GM23338 (cell line): ENCODE measurements at regions not wholly inside any gene's neighbourhood (a gene's known extent, or its start where the extent isn't known, plus 50 kb on each side); places are given as distances from the start of the nearest gene placed in this dataset.

ENCODE experiments used
- ATAC-seq: fragments of 200-7000 bp; cut with Tn5 transposase; 3 replicates; pipeline ENCODE4 v1.9.1; 2020
- DNase-seq: peaks from one replicate; pipeline ENCODE4 v3.0.0-alpha.2; 2015; ENCODE audit warnings: low spot score
- H2AFZ ChIP-seq: fragments of 200-600 bp; sonication (generic); 2 replicates; pipeline ENCODE4 v1.8.0; 2016; ENCODE audit warnings: antibody characterized with exemption, mild to moderate bottlenecking, moderate library complexity
- H3F3A ChIP-seq: fragments of 200-600 bp; sonication (generic); replicated peaks from 2 replicates; pipeline ENCODE4 v1.8.0; 2017; ENCODE audit warnings: antibody characterized with exemption, mixed run types, low read depth
- H3K27ac ChIP-seq: fragments of 200-600 bp; sonication (generic); 2 replicates; pipeline ENCODE4 v1.6.1; 2016; ENCODE audit warnings: low read depth
- H3K27me3 ChIP-seq: fragments of 200-600 bp; sonication (generic); 2 replicates; pipeline ENCODE4 v1.8.0; 2016; ENCODE audit warnings: mild to moderate bottlenecking, mixed run types, moderate library complexity; ENCODE audit not compliant: insufficient read depth
- H3K36me3 ChIP-seq: fragments of 200-600 bp; sonication (generic); 2 replicates; pipeline ENCODE4 v1.8.0; 2016; ENCODE audit warnings: mild to moderate bottlenecking; ENCODE audit not compliant: insufficient read depth
- H3K4me1 ChIP-seq: fragments of 200-600 bp; sonication (generic); 2 replicates; pipeline ENCODE4 v1.8.0; 2016; ENCODE audit warnings: mild to moderate bottlenecking, moderate library complexity; ENCODE audit not compliant: insufficient read depth
- H3K4me2 ChIP-seq: fragments of 200-600 bp; sonication (generic); 2 replicates; pipeline ENCODE4 v1.7.1; 2017; ENCODE audit warnings: mixed run types
- H3K4me3 ChIP-seq: fragments of 200-600 bp; sonication (generic); 2 replicates; pipeline ENCODE4 v1.6.1; 2016; ENCODE audit warnings: mixed run types
- H3K79me2 ChIP-seq: fragments of 200-600 bp; sonication (generic); replicated peaks from 2 replicates; pipeline ENCODE4 v1.8.0; 2017; ENCODE audit warnings: mild to moderate bottlenecking; ENCODE audit not compliant: insufficient read depth
- H3K9me2 ChIP-seq: fragments of 200-600 bp; sonication (generic); 2 replicates; pipeline ENCODE4 v1.8.0; 2017; ENCODE audit not compliant: insufficient read depth
- H4K20me1 ChIP-seq: fragments of 200-600 bp; sonication (generic); replicated peaks from 2 replicates; pipeline ENCODE4 v1.8.0; 2017; ENCODE audit warnings: mild to moderate bottlenecking; ENCODE audit not compliant: insufficient read depth
- H3K27ac Mint-ChIP-seq: 2 replicates; pipeline ENCODE4 v1.8.0; 2020; ENCODE audit warnings: inconsistent platforms, mild to moderate bottlenecking, moderate library complexity, mixed read lengths
- H3K27me3 Mint-ChIP-seq: 3 replicates; pipeline ENCODE4 v1.8.0; 2022; ENCODE audit warnings: low read depth, mild to moderate bottlenecking, moderate library complexity, mixed read lengths, inconsistent platforms; ENCODE audit not compliant: insufficient read depth, poor library complexity
- H3K36me3 Mint-ChIP-seq: 3 replicates; pipeline ENCODE4 v1.8.0; 2021; ENCODE audit warnings: low read depth, mild to moderate bottlenecking, inconsistent platforms, moderate library complexity, mixed read lengths
- H3K4me1 Mint-ChIP-seq: 3 replicates; pipeline ENCODE4 v1.8.0; 2020; ENCODE audit warnings: mild to moderate bottlenecking, inconsistent platforms, mixed read lengths
- H3K4me3 Mint-ChIP-seq: 3 replicates; pipeline ENCODE4 v1.8.0; 2021; ENCODE audit warnings: moderate library complexity, mild to moderate bottlenecking, inconsistent platforms, mixed read lengths
- H3K9me3 Mint-ChIP-seq: 3 replicates; pipeline ENCODE4 v1.8.0; 2020; ENCODE audit warnings: moderate library complexity, mild to moderate bottlenecking, inconsistent platforms, mixed read lengths
- CREB1 ChIP-seq: fragments of 250-450 bp; sonication (Bioruptor Pico); IDR thresholded peaks from 2 replicates; pipeline ENCODE4 v1.5.0; 2020; ENCODE audit warnings: low read depth, mild to moderate bottlenecking, moderate library complexity
- EZH2 ChIP-seq: fragments of 200-600 bp; sonication (generic); IDR thresholded peaks from one replicate; pipeline ENCODE4 v1.8.0; 2017; ENCODE audit warnings: antibody characterized with exemption, mild to moderate bottlenecking, low read depth; ENCODE audit not compliant: unreplicated experiment
- EZH2phosphoT487 ChIP-seq: fragments of 200-600 bp; sonication (generic); IDR thresholded peaks from one replicate; pipeline ENCODE4 v1.8.1; 2018; ENCODE audit warnings: antibody characterized with exemption; ENCODE audit not compliant: unreplicated experiment
- JUNB ChIP-seq: IDR thresholded peaks from one replicate; pipeline ENCODE4 v1.6.1; 2016; ENCODE audit warnings: antibody characterized with exemption; ENCODE audit not compliant: unreplicated experiment
- NANOG ChIP-seq: IDR thresholded peaks from 2 replicates; pipeline ENCODE4 v1.6.1; 2016; ENCODE audit warnings: antibody characterized with exemption, borderline replicate concordance
- POLR2AphosphoS5 ChIP-seq: IDR thresholded peaks from 2 replicates; pipeline ENCODE4 v1.6.1; 2016; ENCODE audit warnings: antibody characterized with exemption, low read depth
- REST ChIP-seq: IDR thresholded peaks from one replicate; pipeline ENCODE4 v1.6.1; 2018; ENCODE audit warnings: antibody characterized with exemption; ENCODE audit not compliant: unreplicated experiment
- STAT1 ChIP-seq: IDR thresholded peaks from one replicate; pipeline ENCODE4 v1.6.1; 2016; ENCODE audit warnings: antibody characterized with exemption; ENCODE audit not compliant: unreplicated experiment
- ZNF114 ChIP-seq: fragments of 250-450 bp; sonication (Bioruptor Pico); IDR thresholded peaks from 2 replicates; pipeline ENCODE4 v1.5.0; 2020; ENCODE audit warnings: mild to moderate bottlenecking, moderate library complexity
- ZNF331 ChIP-seq: fragments of 250-450 bp; sonication (Bioruptor Pico); IDR thresholded peaks from 2 replicates; pipeline ENCODE4 v1.5.0; 2020; ENCODE audit warnings: low read depth, mild to moderate bottlenecking, moderate library complexity
- ZNF462 ChIP-seq: fragments of 250-450 bp; sonication (Bioruptor Pico); IDR thresholded peaks from 2 replicates; pipeline ENCODE4 v1.5.0; 2020; ENCODE audit warnings: mild to moderate bottlenecking, moderate library complexity
- TF ChIP-seq, protein P1 (sequence below), 2 experiments: fragments of 200-600 bp in 1 of 2; sonication (generic) in 1 of 2; conservative IDR thresholded peaks; 2 replicates each; pipeline versions ENCODE4 v1.5.1 to v1.6.1; 2016 to 2017; ENCODE audit warnings: antibody characterized with exemption in 2 of 2, low read depth in 2 of 2, mild to moderate bottlenecking in 2 of 2, moderate library complexity in 1 of 2
- TF ChIP-seq, protein P2 (sequence below): IDR thresholded peaks from 2 replicates; pipeline ENCODE4 v1.6.1; 2016; ENCODE audit warnings: antibody characterized with exemption

DNA sequence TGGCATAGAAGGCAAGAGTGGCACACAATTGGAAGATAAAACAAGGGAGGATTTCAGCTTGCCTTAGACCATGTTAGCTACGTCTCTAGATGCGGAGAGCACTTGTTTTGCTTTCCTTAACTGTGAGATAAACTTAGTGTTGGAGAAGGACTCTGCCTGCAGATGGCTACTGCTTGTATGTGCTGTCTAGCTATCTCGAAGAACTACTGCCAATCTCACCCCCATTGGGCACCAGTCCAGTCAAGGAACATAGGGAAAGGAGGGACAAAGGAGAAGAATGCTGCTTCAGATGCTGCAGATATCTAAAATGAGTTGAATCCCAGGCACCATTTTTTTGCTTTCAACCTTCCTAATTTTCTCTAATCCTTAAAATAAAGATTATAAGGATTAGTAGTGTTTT, 726.0 kb upstream of the ARGLU1 start:
- Mint-ChIP-seq H3K9me3 (peaks cover 6% of the 10 kb centered on the region; the same call in 1 of the 3 replicates), H3K27me3 (no peaks in the 10 kb centered on the region), H3K27ac (no peak overlapping the region), H3K36me3 (no peaks in the 10 kb centered on the region), H3K4me1 (peaks cover 5% of the 10 kb centered on the region; the same call in 1 of the 3 replicates), H3K4me3 (no peak overlapping the region)
- Histone ChIP-seq H3K4me2 (no peak overlapping the region), H3K4me1 (no peaks in the 10 kb centered on the region), H3K4me3 (no peak overlapping the region), H4K20me1 (no peaks in the 10 kb centered on the region), H3K79me2 (no peaks in the 10 kb centered on the region), H3F3A (no peaks in the 10 kb centered on the region), H3K27ac (no peak overlapping the region), H3K9me2 (no peaks in the 10 kb centered on the region), H2AFZ (no peak overlapping the region), H3K27me3 (no peaks in the 10 kb centered on the region), H3K36me3 (no peaks in the 10 kb centered on the region)
- TF ChIP-seq STAT1: no peak
- TF ChIP-seq, protein P1, sequence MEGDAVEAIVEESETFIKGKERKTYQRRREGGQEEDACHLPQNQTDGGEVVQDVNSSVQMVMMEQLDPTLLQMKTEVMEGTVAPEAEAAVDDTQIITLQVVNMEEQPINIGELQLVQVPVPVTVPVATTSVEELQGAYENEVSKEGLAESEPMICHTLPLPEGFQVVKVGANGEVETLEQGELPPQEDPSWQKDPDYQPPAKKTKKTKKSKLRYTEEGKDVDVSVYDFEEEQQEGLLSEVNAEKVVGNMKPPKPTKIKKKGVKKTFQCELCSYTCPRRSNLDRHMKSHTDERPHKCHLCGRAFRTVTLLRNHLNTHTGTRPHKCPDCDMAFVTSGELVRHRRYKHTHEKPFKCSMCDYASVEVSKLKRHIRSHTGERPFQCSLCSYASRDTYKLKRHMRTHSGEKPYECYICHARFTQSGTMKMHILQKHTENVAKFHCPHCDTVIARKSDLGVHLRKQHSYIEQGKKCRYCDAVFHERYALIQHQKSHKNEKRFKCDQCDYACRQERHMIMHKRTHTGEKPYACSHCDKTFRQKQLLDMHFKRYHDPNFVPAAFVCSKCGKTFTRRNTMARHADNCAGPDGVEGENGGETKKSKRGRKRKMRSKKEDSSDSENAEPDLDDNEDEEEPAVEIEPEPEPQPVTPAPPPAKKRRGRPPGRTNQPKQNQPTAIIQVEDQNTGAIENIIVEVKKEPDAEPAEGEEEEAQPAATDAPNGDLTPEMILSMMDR (conservative IDR thresholded peaks at IDR 0.05; ENCODE audit: low read depth in 2 of 2): no peak
- no peak for TF ChIP-seq CREB1 (CRISPR knock-in tag)
- no peak for TF ChIP-seq EZH2
- TF ChIP-seq ZNF114 (CRISPR knock-in tag): no peak
- no peak for TF ChIP-seq JUNB
- TF ChIP-seq, protein P2, sequence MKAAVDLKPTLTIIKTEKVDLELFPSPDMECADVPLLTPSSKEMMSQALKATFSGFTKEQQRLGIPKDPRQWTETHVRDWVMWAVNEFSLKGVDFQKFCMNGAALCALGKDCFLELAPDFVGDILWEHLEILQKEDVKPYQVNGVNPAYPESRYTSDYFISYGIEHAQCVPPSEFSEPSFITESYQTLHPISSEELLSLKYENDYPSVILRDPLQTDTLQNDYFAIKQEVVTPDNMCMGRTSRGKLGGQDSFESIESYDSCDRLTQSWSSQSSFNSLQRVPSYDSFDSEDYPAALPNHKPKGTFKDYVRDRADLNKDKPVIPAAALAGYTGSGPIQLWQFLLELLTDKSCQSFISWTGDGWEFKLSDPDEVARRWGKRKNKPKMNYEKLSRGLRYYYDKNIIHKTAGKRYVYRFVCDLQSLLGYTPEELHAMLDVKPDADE: no peak
- TF ChIP-seq POLR2AphosphoS5: no peak
- TF ChIP-seq REST: no peak
- no peak for TF ChIP-seq ZNF331
- no peak for TF ChIP-seq ZNF462 (CRISPR knock-in tag)
- TF ChIP-seq NANOG: no peak
- no peak for TF ChIP-seq EZH2phosphoT487
- DNase-seq (no peak), ATAC-seq (no peak)
